GM12873 (cell line): ENCODE measurements at regions not wholly inside any gene's neighbourhood (a gene's known extent, or its start where the extent isn't known, plus 50 kb on each side); places are given as distances from the start of the nearest gene placed in this dataset.

Experiments used
- CTCF ChIP-seq: IDR thresholded peaks from 2 replicates; pipeline ENCODE4 v1.5.1; 2012; ENCODE audit warnings: low read depth, mild to moderate bottlenecking, moderate library complexity, low read length, control low read depth; ENCODE audit not compliant: insufficient read depth; ENCODE audit errors: missing control alignments

- TF ChIP-seq CTCF: no peak
These were observed 812.4 kb downstream of the STPG2 start for GRCh38 chr4:97330917-97331316.

DNA sequence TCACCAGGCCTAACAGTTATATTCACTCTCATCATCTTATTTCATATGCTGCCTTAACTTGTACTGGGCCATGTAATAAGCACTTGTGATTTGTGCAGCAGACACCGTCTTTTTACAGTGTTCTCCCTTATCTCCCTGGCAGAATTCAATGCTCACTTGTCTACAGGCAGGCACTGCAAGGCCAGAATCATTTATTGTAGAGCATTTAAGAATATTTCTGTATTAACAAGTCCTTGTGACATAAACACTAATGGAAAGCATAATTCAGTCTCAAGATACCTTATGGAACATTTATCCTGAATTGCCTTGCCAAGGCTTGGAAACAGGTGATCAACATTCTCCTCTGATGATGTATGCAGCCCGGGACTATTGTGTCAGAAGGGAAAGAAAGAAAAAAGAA is 808.9 kb downstream of the STPG2 start:
- no peak for TF ChIP-seq CTCF

- TF ChIP-seq CTCF: no peak
These were observed 793.6 kb downstream of the STPG2 start for GRCh38 chr4:97349468-97350186.

GRCh38 chr4:97353876-97354275 is 789.4 kb downstream of the STPG2 start:
- no peak for TF ChIP-seq CTCF

- TF ChIP-seq CTCF: no peak
These were observed 783.5 kb downstream of the STPG2 start for GRCh38 chr4:97359826-97360225.

GRCh38 chr4:97360733-97361132 is 782.5 kb downstream of the STPG2 start:
- TF ChIP-seq CTCF: no peak

DNA sequence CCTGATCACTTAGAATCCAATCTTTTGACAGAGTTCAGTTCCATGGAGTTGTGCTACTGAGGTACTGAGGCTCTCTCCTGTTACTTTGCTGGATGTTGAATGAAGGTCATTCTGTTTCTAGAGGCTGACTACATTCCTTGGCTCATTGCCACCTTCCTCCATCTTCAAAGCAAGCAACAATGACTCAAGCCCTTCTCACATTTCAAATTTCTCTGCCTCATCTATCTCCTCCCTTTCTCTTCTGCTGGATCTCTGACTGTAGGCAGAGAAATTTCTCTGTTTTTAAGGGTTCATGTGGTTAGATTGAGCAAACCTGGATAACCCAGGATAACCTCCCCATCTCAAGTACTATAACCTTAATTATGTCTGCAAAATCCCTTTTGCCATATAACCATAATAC is 775.4 kb downstream of the STPG2 start:
- no peak for TF ChIP-seq CTCF
